ENCODE measurements at regions not wholly inside any gene's neighbourhood (a gene's known extent, or its start where the extent isn't known, plus 50 kb on each side); places are given as distances from the start of the nearest gene placed in this dataset.

DNA sequence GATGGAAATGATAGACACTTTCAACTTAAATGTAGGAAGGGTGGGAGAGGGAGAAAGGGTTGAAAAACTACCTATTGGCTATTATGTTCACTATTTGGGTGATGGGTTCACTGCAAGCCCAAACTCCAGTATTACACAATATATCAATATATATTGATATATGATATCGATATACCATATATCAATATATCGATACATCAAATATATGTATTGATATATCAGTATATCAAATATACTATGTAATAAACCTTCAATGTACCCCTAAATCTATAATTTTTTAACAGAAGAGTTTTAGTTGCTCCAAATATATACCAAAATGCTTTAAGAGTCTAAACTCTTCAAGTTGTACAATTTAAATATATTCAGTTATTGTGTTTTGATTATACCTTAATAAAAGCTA, 302.0 kb upstream of the RGMB start:
- TF ChIP-seq EZH2 (IDR thresholded peaks at IDR 0.05; ENCODE audit: insufficient read depth, low read length) = no peak
- TF ChIP-seq, protein P1, sequence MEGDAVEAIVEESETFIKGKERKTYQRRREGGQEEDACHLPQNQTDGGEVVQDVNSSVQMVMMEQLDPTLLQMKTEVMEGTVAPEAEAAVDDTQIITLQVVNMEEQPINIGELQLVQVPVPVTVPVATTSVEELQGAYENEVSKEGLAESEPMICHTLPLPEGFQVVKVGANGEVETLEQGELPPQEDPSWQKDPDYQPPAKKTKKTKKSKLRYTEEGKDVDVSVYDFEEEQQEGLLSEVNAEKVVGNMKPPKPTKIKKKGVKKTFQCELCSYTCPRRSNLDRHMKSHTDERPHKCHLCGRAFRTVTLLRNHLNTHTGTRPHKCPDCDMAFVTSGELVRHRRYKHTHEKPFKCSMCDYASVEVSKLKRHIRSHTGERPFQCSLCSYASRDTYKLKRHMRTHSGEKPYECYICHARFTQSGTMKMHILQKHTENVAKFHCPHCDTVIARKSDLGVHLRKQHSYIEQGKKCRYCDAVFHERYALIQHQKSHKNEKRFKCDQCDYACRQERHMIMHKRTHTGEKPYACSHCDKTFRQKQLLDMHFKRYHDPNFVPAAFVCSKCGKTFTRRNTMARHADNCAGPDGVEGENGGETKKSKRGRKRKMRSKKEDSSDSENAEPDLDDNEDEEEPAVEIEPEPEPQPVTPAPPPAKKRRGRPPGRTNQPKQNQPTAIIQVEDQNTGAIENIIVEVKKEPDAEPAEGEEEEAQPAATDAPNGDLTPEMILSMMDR (IDR thresholded peaks at IDR 0.05; ENCODE audit: insufficient read depth, low read depth, low read length) = no peak
